H1 (cell line): ENCODE measurements at regions not wholly inside any gene's neighbourhood (a gene's known extent, or its start where the extent isn't known, plus 50 kb on each side); places are given as distances from the start of the nearest gene placed in this dataset.

Experiments
- EGR1 ChIP-seq: IDR thresholded peaks from 2 replicates; pipeline ENCODE4 v1.6.1; 2011; ENCODE audit warnings: low read depth, low read length, borderline replicate concordance
- RFX5 ChIP-seq: IDR thresholded peaks from 2 replicates; pipeline ENCODE4 v1.6.1; 2011; ENCODE audit warnings: low read depth, low read length, improper control_type of control experiment, borderline replicate concordance
- RNF2 ChIP-seq: fragments of 200-900, 300-1000 bp; sonication (generic); IDR thresholded peaks from 2 replicates; pipeline ENCODE4 v1.7.1; 2016; ENCODE audit warnings: borderline replicate concordance, low read depth, mild to moderate bottlenecking, antibody characterized with exemption, low read length; ENCODE audit not compliant: poor library complexity, severe bottlenecking; ENCODE audit errors: missing control alignments
- TF ChIP-seq, protein P1 (sequence below): IDR thresholded peaks from 2 replicates; pipeline ENCODE4 v1.6.1; 2011; ENCODE audit warnings: low read length, improper control_type of control experiment

DNA sequence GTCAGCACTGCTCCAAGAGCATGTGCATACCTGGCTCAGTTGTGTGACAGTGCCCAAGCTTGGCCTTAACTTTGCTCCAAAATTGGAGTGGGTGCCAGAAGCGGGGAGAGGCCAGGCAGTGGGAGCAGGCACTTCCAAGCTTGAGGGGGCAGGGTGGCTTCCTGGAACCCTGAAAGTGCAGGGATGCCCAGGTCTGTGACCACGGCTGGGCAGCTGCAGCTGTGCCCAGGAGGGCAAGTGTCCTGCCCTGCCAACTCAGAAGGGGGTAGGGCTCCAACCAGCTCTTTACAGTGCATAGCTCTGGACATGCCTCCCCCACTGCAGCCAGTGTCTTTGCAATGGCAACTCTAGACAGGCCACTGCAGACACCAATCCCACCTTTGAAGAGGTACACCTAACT, 478.6 kb downstream of the OTOL1 start (continued):
- TF ChIP-seq, protein P1, sequence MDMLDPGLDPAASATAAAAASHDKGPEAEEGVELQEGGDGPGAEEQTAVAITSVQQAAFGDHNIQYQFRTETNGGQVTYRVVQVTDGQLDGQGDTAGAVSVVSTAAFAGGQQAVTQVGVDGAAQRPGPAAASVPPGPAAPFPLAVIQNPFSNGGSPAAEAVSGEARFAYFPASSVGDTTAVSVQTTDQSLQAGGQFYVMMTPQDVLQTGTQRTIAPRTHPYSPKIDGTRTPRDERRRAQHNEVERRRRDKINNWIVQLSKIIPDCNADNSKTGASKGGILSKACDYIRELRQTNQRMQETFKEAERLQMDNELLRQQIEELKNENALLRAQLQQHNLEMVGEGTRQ: no peak
- TF ChIP-seq EGR1: no peak
- TF ChIP-seq RNF2: no peak
- TF ChIP-seq RFX5: no peak
